Gastrocnemius medialis (tissue), 4 donors: ENCODE measurements at regions not wholly inside any gene's neighbourhood (a gene's known extent, or its start where the extent isn't known, plus 50 kb on each side); places are given as distances from the start of the nearest gene placed in this dataset.

Experiments
- CTCF ChIP-seq, 5 experiments: fragments of 450-650 bp in 3 of 5; fragments of 200-600 bp in 2 of 5; sonication (generic) in 2 of 5; IDR thresholded peaks in 4 of 5; conservative IDR thresholded peaks in 1 of 5; 1 replicate in 4 of 5; 2 replicates in 1 of 5; pipeline ENCODE4 v1.5.1; 2016 to 2019; ENCODE audit warnings: antibody characterized with exemption in 5 of 5, mild to moderate bottlenecking in 3 of 5, moderate library complexity in 3 of 5
- POLR2A ChIP-seq, 2 donors: fragments of 450-650 bp; IDR thresholded peaks; one replicate each; pipeline ENCODE4 v1.6.1; 2017; ENCODE audit warnings: antibody characterized with exemption in 2 of 2, mild to moderate bottlenecking in 2 of 2, moderate library complexity in 2 of 2

GRCh38 chr11:119529936-119530335 lies 107.0 kb upstream of the THY1 start:
- TF ChIP-seq CTCF (IDR thresholded peaks at IDR 0.05 in 4 of 5, conservative IDR thresholded peaks at IDR 0.05 in 1 of 5) (no peak), POLR2A (IDR thresholded peaks at IDR 0.05) (no peak)
